CD14-positive monocyte (primary cell): ENCODE measurements at regions not wholly inside any gene's neighbourhood (a gene's known extent, or its start where the extent isn't known, plus 50 kb on each side); places are given as distances from the start of the nearest gene placed in this dataset.

ENCODE experiments used
- DNase-seq, 3 donors: peaks; one replicate each; pipeline ENCODE4 v3.0.0-alpha.2; 2011 to 2022
- H2AFZ ChIP-seq: 2 replicates; pipeline ENCODE4 v1.6.0; 2012; ENCODE audit warnings: mild to moderate bottlenecking, low read depth, low read length, inconsistent platforms; ENCODE audit not compliant: insufficient read depth, poor library complexity, severe bottlenecking
- H3K27ac ChIP-seq, 2 donors: 1 replicate in 1 of 2; 2 replicates in 1 of 2; pipeline ENCODE4 v1.5.1; 2012 to 2013; ENCODE audit warnings: low read length in 2 of 2, control low read depth in 1 of 2, inconsistent platforms in 1 of 2, low read depth in 1 of 2, mild to moderate bottlenecking in 1 of 2
- H3K27me3 ChIP-seq, 2 donors: one replicate each; pipeline versions ENCODE4 v1.6.0 to v1.6.1; 2011 to 2013; ENCODE audit warnings: low read length in 2 of 2; ENCODE audit not compliant: control insufficient read depth in 2 of 2, insufficient read depth in 2 of 2
- H3K36me3 ChIP-seq, 2 donors: replicated peaks in 1 of 2; 1 replicate in 1 of 2; 2 replicates in 1 of 2; pipeline versions ENCODE4 v1.5.1 to v1.6.1; 2012 to 2013; ENCODE audit warnings: low read length in 2 of 2, control low read depth in 1 of 2, inconsistent platforms in 1 of 2, mild to moderate bottlenecking in 1 of 2; ENCODE audit not compliant: insufficient read depth in 2 of 2, control insufficient read depth in 1 of 2
- H3K4me1 ChIP-seq, 2 donors: 1 replicate in 1 of 2; 2 replicates in 1 of 2; pipeline versions ENCODE4 v1.5.1 to v1.6.1; 2012 to 2013; ENCODE audit warnings: low read length in 2 of 2, control low read depth in 1 of 2, inconsistent platforms in 1 of 2, mild to moderate bottlenecking in 1 of 2, moderate library complexity in 1 of 2; ENCODE audit not compliant: insufficient read depth in 2 of 2, control insufficient read depth in 1 of 2
- H3K4me2 ChIP-seq: replicated peaks from 2 replicates; pipeline ENCODE3; 2012; ENCODE audit warnings: low read length, moderate library complexity, mild to moderate bottlenecking; ENCODE audit not compliant: poor library complexity, severe bottlenecking; ENCODE audit errors: extremely low read depth
- H3K4me3 ChIP-seq, 3 experiments: fragments of 200-600 bp in 1 of 3; sonication (generic) in 1 of 3; replicated peaks in 1 of 3; 1 replicate in 2 of 3; 2 replicates in 1 of 3; pipeline ENCODE4 v1.5.1; 2011 to 2013; ENCODE audit warnings: low read length in 3 of 3, mild to moderate bottlenecking in 3 of 3, control low read depth in 2 of 3, low read depth in 2 of 3, inconsistent platforms in 1 of 3, moderate library complexity in 1 of 3
- H3K79me2 ChIP-seq: 2 replicates; pipeline ENCODE4 v1.6.0; 2012; ENCODE audit warnings: mild to moderate bottlenecking, control low read depth, inconsistent platforms, low read length, moderate library complexity; ENCODE audit not compliant: insufficient read depth
- H3K9ac ChIP-seq: 2 replicates; pipeline ENCODE4 v1.6.0; 2017; ENCODE audit warnings: low read length, mild to moderate bottlenecking; ENCODE audit not compliant: insufficient read depth, poor library complexity, severe bottlenecking
- H3K9me3 ChIP-seq, 2 donors: replicated peaks in 1 of 2; 1 replicate in 1 of 2; 2 replicates in 1 of 2; pipeline versions ENCODE4 v1.5.1 to v1.6.1; 2012 to 2013; ENCODE audit warnings: low read length in 2 of 2, control low read depth in 1 of 2; ENCODE audit not compliant: control insufficient read depth in 1 of 2, insufficient read depth in 1 of 2
- H4K20me1 ChIP-seq: 2 replicates; pipeline ENCODE4 v1.6.0; 2012; ENCODE audit warnings: mild to moderate bottlenecking, low read length, control low read depth, moderate library complexity; ENCODE audit not compliant: insufficient read depth
- H3K27ac Mint-ChIP-seq, 7 donors: one replicate each; pipeline ENCODE4 v1.8.0; 2020; ENCODE audit warnings: mild to moderate bottlenecking in 7 of 7, mixed read lengths in 7 of 7, moderate library complexity in 6 of 7, inconsistent platforms in 2 of 7
- H3K27me3 Mint-ChIP-seq, 3 donors: one replicate each; pipeline ENCODE4 v1.8.0; 2021 to 2022; ENCODE audit warnings: low read depth in 3 of 3, mild to moderate bottlenecking in 3 of 3, mixed read lengths in 3 of 3, moderate library complexity in 3 of 3, inconsistent platforms in 1 of 3
- H3K36me3 Mint-ChIP-seq, 2 donors: one replicate each; pipeline ENCODE4 v1.8.0; 2020; ENCODE audit warnings: mixed read lengths in 2 of 2, inconsistent platforms in 1 of 2, mild to moderate bottlenecking in 1 of 2
- H3K4me1 Mint-ChIP-seq: one replicate; pipeline ENCODE4 v1.8.0; 2020; ENCODE audit warnings: mild to moderate bottlenecking, mixed read lengths
- H3K4me3 Mint-ChIP-seq, 2 donors: one replicate each; pipeline ENCODE4 v1.8.0; 2020; ENCODE audit warnings: mild to moderate bottlenecking in 2 of 2, mixed read lengths in 2 of 2, moderate library complexity in 1 of 2
- H3K9me3 Mint-ChIP-seq, 7 donors: one replicate each; pipeline ENCODE4 v1.8.0; 2020 to 2022; ENCODE audit warnings: mixed read lengths in 7 of 7, mild to moderate bottlenecking in 6 of 7, moderate library complexity in 6 of 7, inconsistent platforms in 2 of 7
- CTCF ChIP-seq: fragments of 200-600 bp; IDR thresholded peaks from one replicate; pipeline ENCODE4 v1.8.0; 2022; ENCODE audit warnings: antibody characterized with exemption, mild to moderate bottlenecking
- WGBS: methylation state at CpG from one replicate; pipeline ENCODE4 v1.1.5; 2013; ENCODE audit warnings: missing lambda C conversion rate; ENCODE audit not compliant: insufficient coverage; 5-methylcytosine and 5-hydroxymethylcytosine counted together
- intact Hi-C, 2 donors: fragments of 100-400 bp; cut with micrococcal nuclease; formaldehyde crosslinking; loops; one replicate each; pipeline versions ENCODE4 v1.15.0 to v1.15.1; 2023

- no peak overlapping the region for H3K27ac ChIP-seq
- no peaks in the 10 kb centered on the region for H3K27me3 ChIP-seq
- no peak overlapping the region for H2AFZ ChIP-seq
- Mint-ChIP-seq H3K27me3 (peaks cover 3 to 6% (median 4%) of the 10 kb centered on the region in 3 donors), H3K9me3 (peaks cover 0 to 9% (median 4%) of the 10 kb centered on the region in 7 donors), H3K36me3 (no peaks in the 10 kb centered on the region), H3K4me3 (no peak overlapping the region), H3K27ac (no peak overlapping the region), H3K4me1 (no peaks in the 10 kb centered on the region)
- no peak for TF ChIP-seq CTCF
- 74% methylated on average over 4 of the region's 6 CpGs for WGBS
- H3K36me3 ChIP-seq, result no peaks in the 10 kb centered on the region
- DNase-seq, result no peak
- no peak overlapping the region for H3K9ac ChIP-seq
- no peaks in the 10 kb centered on the region for H3K79me2 ChIP-seq
- intact Hi-C loops, result no loop called here
- H3K4me1 ChIP-seq, result no peaks in the 10 kb centered on the region
- no peaks in the 10 kb centered on the region for H4K20me1 ChIP-seq
- peaks cover 0 to 5% of the 10 kb centered on the region in 2 donors for H3K9me3 ChIP-seq
- H3K4me3 ChIP-seq, result no peak overlapping the region
- no peak overlapping the region for H3K4me2 ChIP-seq
Measured at GRCh38 chr3:139794469-139795265, 116.9 kb upstream of the NMNAT3 start.

GRCh38 chr3:139793408-139793807 is 115.6 kb upstream of the NMNAT3 start:
- no peak overlapping the region for H3K4me3 Mint-ChIP-seq
- Histone ChIP-seq H3K79me2 (no peaks in the 10 kb centered on the region), H3K9me3 (peaks cover 0 to 4% of the 10 kb centered on the region in 2 donors), H3K27me3 (no peaks in the 10 kb centered on the region), H3K36me3 (no peaks in the 10 kb centered on the region), H2AFZ (no peak overlapping the region), H3K27ac (no peak overlapping the region), H4K20me1 (no peaks in the 10 kb centered on the region), H3K9ac (no peak overlapping the region), H3K4me2 (no peak overlapping the region), H3K4me1 (no peaks in the 10 kb centered on the region), H3K4me3 (no peak overlapping the region)
- no peak overlapping the region for H3K27ac Mint-ChIP-seq
- no peak for DNase-seq
- no peaks in the 10 kb centered on the region for H3K4me1 Mint-ChIP-seq
- 95% methylated on average over 2 of the region's 3 CpGs for WGBS
- peaks cover 3 to 8% (median 6%) of the 10 kb centered on the region in 3 donors for H3K27me3 Mint-ChIP-seq
- no peaks in the 10 kb centered on the region for H3K36me3 Mint-ChIP-seq
- intact Hi-C loops, result no loop called here
- peaks cover 3 to 12% (median 6%) of the 10 kb centered on the region in 7 donors for H3K9me3 Mint-ChIP-seq
- TF ChIP-seq CTCF, result no peak
